ENCODE measurements at regions not wholly inside any gene's neighbourhood (a gene's known extent, or its start where the extent isn't known, plus 50 kb on each side); places are given as distances from the start of the nearest gene placed in this dataset.

- TF ChIP-seq BHLHE40 (IDR thresholded peaks at IDR 0.05; ENCODE audit: low read depth, low read length) (no peak), CTCF (IDR thresholded peaks at IDR 0.05) (no peak), RFX5 (IDR thresholded peaks at IDR 0.05) (no peak), MAZ (IDR thresholded peaks at IDR 0.05; ENCODE audit: borderline replicate concordance, low read depth, low read length) (no peak), ESRRA (IDR thresholded peaks at IDR 0.05; ENCODE audit: borderline replicate concordance, low read length) (no peak), EP300 (IDR thresholded peaks at IDR 0.05) (no peak)
- TF ChIP-seq, protein P1, sequence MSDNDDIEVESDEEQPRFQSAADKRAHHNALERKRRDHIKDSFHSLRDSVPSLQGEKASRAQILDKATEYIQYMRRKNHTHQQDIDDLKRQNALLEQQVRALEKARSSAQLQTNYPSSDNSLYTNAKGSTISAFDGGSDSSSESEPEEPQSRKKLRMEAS (IDR thresholded peaks at IDR 0.05): no peak
These were observed 335.3 kb upstream of the TMCO5A start for GRCh38 chr15:37599156-37599555.

Measured in A549 (cell line).